HPDE6-E6E7 (cell line): ENCODE measurements at regions not wholly inside any gene's neighbourhood (a gene's known extent, or its start where the extent isn't known, plus 50 kb on each side); places are given as distances from the start of the nearest gene placed in this dataset.

Source experiments
- DNase-seq: peaks from one replicate; pipeline ENCODE4 v3.0.0; 2011; ENCODE audit warnings: missing footprints; ENCODE audit errors: extremely low spot score

- no peak for DNase-seq
Measured at GRCh38 chr3:132236701-132237651, 80.2 kb upstream of the ACP3 start.

- DNase-seq = no peak
Measured at GRCh38 chr3:132237652-132238032, 79.6 kb upstream of the ACP3 start.

- no peak for DNase-seq
Measured at GRCh38 chr3:132239587-132239986, 77.6 kb upstream of the ACP3 start.

GRCh38 chr3:132241776-132242514, 75.3 kb upstream of the ACP3 start:
- DNase-seq = no peak

GRCh38 chr3:132242790-132243189, 74.4 kb upstream of the ACP3 start:
- no peak for DNase-seq

- no peak for DNase-seq
Measured at GRCh38 chr3:132245552-132246142, 71.6 kb upstream of the ACP3 start.

GRCh38 chr3:132246212-132246611, 71.0 kb upstream of the ACP3 start:
- DNase-seq = no peak

- DNase-seq = no peak
Measured at GRCh38 chr3:132247211-132247610, 70.0 kb upstream of the ACP3 start.

- DNase-seq = no peak
Measured at GRCh38 chr3:132248490-132248889, 68.7 kb upstream of the ACP3 start.

- DNase-seq = peak; percentile 35
Measured at GRCh38 chr3:132253262-132253878, 63.8 kb upstream of the ACP3 start.

GRCh38 chr3:132254076-132254755, 63.0 kb upstream of the ACP3 start:
- no peak for DNase-seq

- no peak for DNase-seq
Measured at GRCh38 chr3:132255041-132255745, 62.0 kb upstream of the ACP3 start.

- DNase-seq = no peak
Measured at GRCh38 chr3:132256989-132257388, 60.2 kb upstream of the ACP3 start.

- no peak for DNase-seq
Measured at GRCh38 chr3:132261506-132261905, 55.7 kb upstream of the ACP3 start.

- DNase-seq = no peak
Measured at GRCh38 chr3:132262305-132262704, 54.9 kb upstream of the ACP3 start.

- no peak for DNase-seq
Measured at GRCh38 chr3:132262956-132263355, 54.3 kb upstream of the ACP3 start.

- no peak for DNase-seq
Measured at GRCh38 chr3:132265028-132265427, 52.2 kb upstream of the ACP3 start.

GRCh38 chr3:132265488-132265887, 51.7 kb upstream of the ACP3 start:
- DNase-seq = no peak

GRCh38 chr3:132267391-132267993, 49.7 kb upstream of the ACP3 start:
- DNase-seq = no peak
